Stimulated activated CD8-positive, alpha-beta memory T cell treated with anti-CD3 and anti-CD28 coated beads, Interleukin-12 subunit alpha, Interleukin-12 subunit beta, amount 100 ng/mL, for 1 hour (primary cell): ENCODE measurements at regions not wholly inside any gene's neighbourhood (a gene's known extent, or its start where the extent isn't known, plus 50 kb on each side); places are given as distances from the start of the nearest gene placed in this dataset.

Experiments used
- DNase-seq: peaks from one replicate; pipeline ENCODE4 v3.0.0-alpha.2; 2020; ENCODE audit warnings: low read depth

- DNase-seq, result no peak
Measured at GRCh38 chr3:135740211-135740610, 225.3 kb upstream of the PPP2R3A start.

GRCh38 chr3:135740751-135741150 is 224.8 kb upstream of the PPP2R3A start:
- DNase-seq, result no peak

GRCh38 chr3:135751991-135752390 is 213.5 kb upstream of the PPP2R3A start:
- no peak for DNase-seq

GRCh38 chr3:135752851-135753250 is 212.7 kb upstream of the PPP2R3A start:
- no peak for DNase-seq

- no peak for DNase-seq
Measured at GRCh38 chr3:135753506-135753905, 212.0 kb upstream of the PPP2R3A start.

- DNase-seq, result no peak
Measured at GRCh38 chr3:135755330-135756105, 210.0 kb upstream of the PPP2R3A start.

- no peak for DNase-seq
Measured at GRCh38 chr3:135756106-135756668, 209.3 kb upstream of the PPP2R3A start.

GRCh38 chr3:135757421-135757820 is 208.1 kb upstream of the PPP2R3A start:
- DNase-seq, result no peak

GRCh38 chr3:135758961-135759360 is 206.6 kb upstream of the PPP2R3A start:
- no peak for DNase-seq

- no peak for DNase-seq
Measured at GRCh38 chr3:135759651-135760050, 205.9 kb upstream of the PPP2R3A start.

GRCh38 chr3:135760581-135760980 is 204.9 kb upstream of the PPP2R3A start:
- no peak for DNase-seq

GRCh38 chr3:135762188-135762856 is 203.2 kb upstream of the PPP2R3A start:
- DNase-seq, result no peak

- DNase-seq, result no peak
Measured at GRCh38 chr3:135766115-135766514, 199.4 kb upstream of the PPP2R3A start.

GRCh38 chr3:135771760-135772159 is 193.8 kb upstream of the PPP2R3A start:
- DNase-seq, result no peak

GRCh38 chr3:135779024-135779423 is 186.5 kb upstream of the PPP2R3A start:
- DNase-seq, result no peak

- DNase-seq, result no peak
Measured at GRCh38 chr3:135779590-135780235, 185.8 kb upstream of the PPP2R3A start.

- no peak for DNase-seq
Measured at GRCh38 chr3:135781026-135781815, 184.3 kb upstream of the PPP2R3A start.

- DNase-seq, result no peak
Measured at GRCh38 chr3:135784557-135784956, 181.0 kb upstream of the PPP2R3A start.

GRCh38 chr3:135788146-135788545 is 177.4 kb upstream of the PPP2R3A start:
- DNase-seq, result no peak

GRCh38 chr3:135788978-135789377 is 176.6 kb upstream of the PPP2R3A start:
- DNase-seq, result no peak

GRCh38 chr3:135792174-135792573 is 173.4 kb upstream of the PPP2R3A start:
- no peak for DNase-seq
